Keratinocyte (primary cell): ENCODE measurements at regions not wholly inside any gene's neighbourhood (a gene's known extent, or its start where the extent isn't known, plus 50 kb on each side); places are given as distances from the start of the nearest gene placed in this dataset.
"Not testable (repeated sequence)": the region's sequence is repeated elsewhere in the genome, so short reads cannot be mapped to it uniquely, and the experiment has no call there.

ENCODE experiments used
- EZH2 ChIP-seq: IDR thresholded peaks from one replicate; pipeline ENCODE4 v1.6.1; 2012; ENCODE audit warnings: inconsistent platforms, mild to moderate bottlenecking, low read length, moderate library complexity
- TF ChIP-seq, protein P1 (sequence below), 3 experiments: IDR thresholded peaks in 1 of 3; conservative IDR thresholded peaks in 1 of 3; optimal IDR thresholded peaks in 1 of 3; 2 replicates in 2 of 3; 3 replicates in 1 of 3; pipeline versions ENCODE3 to v1.5.1; 2011; ENCODE audit warnings: low read length in 3 of 3, mild to moderate bottlenecking in 3 of 3, moderate library complexity in 2 of 3, control low read depth in 1 of 3, inconsistent platforms in 1 of 3; ENCODE audit not compliant: insufficient read depth in 2 of 3; ENCODE audit errors: extremely low read depth in 1 of 3

DNA sequence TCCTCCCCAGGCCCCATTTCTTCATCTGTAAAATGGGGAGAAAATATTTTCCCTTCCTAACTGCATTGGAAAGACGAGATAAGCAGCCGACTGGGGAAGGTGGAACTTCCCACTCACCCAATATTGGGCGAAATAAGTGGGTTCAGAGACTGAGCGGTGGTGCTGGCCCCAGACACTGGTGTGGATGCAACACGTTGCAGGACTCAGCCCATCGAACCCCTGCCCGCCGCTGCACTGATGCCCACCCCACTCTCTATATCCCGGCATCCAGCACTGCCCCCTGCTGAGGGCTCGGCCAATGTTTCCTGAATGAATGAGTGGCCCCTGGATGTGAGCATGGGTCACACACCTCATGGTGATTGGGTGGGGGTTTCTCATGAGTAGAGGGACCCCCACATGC is 194.4 kb upstream of the ZNG1E start:
- TF ChIP-seq, protein P1, sequence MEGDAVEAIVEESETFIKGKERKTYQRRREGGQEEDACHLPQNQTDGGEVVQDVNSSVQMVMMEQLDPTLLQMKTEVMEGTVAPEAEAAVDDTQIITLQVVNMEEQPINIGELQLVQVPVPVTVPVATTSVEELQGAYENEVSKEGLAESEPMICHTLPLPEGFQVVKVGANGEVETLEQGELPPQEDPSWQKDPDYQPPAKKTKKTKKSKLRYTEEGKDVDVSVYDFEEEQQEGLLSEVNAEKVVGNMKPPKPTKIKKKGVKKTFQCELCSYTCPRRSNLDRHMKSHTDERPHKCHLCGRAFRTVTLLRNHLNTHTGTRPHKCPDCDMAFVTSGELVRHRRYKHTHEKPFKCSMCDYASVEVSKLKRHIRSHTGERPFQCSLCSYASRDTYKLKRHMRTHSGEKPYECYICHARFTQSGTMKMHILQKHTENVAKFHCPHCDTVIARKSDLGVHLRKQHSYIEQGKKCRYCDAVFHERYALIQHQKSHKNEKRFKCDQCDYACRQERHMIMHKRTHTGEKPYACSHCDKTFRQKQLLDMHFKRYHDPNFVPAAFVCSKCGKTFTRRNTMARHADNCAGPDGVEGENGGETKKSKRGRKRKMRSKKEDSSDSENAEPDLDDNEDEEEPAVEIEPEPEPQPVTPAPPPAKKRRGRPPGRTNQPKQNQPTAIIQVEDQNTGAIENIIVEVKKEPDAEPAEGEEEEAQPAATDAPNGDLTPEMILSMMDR (optimal IDR thresholded peaks at IDR 0.05 in 1 of 3, IDR thresholded peaks at IDR 0.05 in 1 of 3, conservative IDR thresholded peaks at IDR 0.05 in 1 of 3; ENCODE audit: extremely low read depth in 1 of 3, insufficient read depth in 2 of 3, low read length in 3 of 3), result not testable (repeated sequence)
- TF ChIP-seq EZH2, result not testable (repeated sequence)
